Large intestine (tissue), 3 donors: ENCODE measurements at regions not wholly inside any gene's neighbourhood (a gene's known extent, or its start where the extent isn't known, plus 50 kb on each side); places are given as distances from the start of the nearest gene placed in this dataset.

Experiments
- DNase-seq, 2 donors: peaks; one replicate each; pipeline versions ENCODE4 v3.0.0 to v3.0.0-alpha.2; 2013
- H3K27ac ChIP-seq: one replicate; pipeline ENCODE4 v1.5.1; 2013; ENCODE audit warnings: low read length
- H3K27me3 ChIP-seq: 2 replicates; pipeline ENCODE4 v1.6.1; 2013; ENCODE audit warnings: low read length; ENCODE audit not compliant: control insufficient read depth, insufficient read depth
- H3K36me3 ChIP-seq: 2 replicates; pipeline ENCODE4 v1.6.1; 2013; ENCODE audit warnings: low read length; ENCODE audit not compliant: control insufficient read depth, insufficient read depth
- H3K4me1 ChIP-seq: one replicate; pipeline ENCODE4 v1.6.1; 2013; ENCODE audit warnings: low read length; ENCODE audit not compliant: control insufficient read depth, insufficient read depth
- H3K4me3 ChIP-seq: one replicate; pipeline ENCODE4 v1.5.1; 2013; ENCODE audit warnings: low read length
- H3K9me3 ChIP-seq: one replicate; pipeline ENCODE4 v1.6.1; 2013; ENCODE audit warnings: mild to moderate bottlenecking, low read depth, low read length, moderate library complexity; ENCODE audit not compliant: control insufficient read depth
- WGBS: methylation state at CpG from one replicate; pipeline ENCODE4 v1.1.5; 2013; ENCODE audit warnings: low lambda C conversion rate; ENCODE audit not compliant: insufficient coverage; 5-methylcytosine and 5-hydroxymethylcytosine counted together

DNA sequence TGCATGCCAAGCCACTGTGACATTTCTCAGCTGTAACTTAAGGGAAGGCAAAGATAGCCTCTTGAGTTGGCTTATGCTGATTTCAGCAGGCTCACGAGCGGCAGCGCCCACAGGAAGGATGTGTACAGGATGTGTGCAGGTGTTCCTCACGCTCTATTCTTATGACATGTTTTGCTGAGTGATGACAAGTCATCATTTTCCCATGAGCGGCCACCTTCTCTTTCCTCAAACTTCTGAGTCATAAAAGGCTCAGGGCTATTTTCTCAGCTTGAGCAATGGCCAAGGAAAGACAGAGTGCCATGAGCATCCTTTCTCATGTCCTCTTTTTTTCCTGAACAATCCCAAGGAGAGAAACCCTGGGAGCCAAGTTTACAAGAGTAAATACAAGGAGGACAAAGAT is 365.9 kb downstream of the PLK2 start:
- DNase-seq: no peak
- Histone ChIP-seq H3K27me3 (no peaks in the 10 kb centered on the region), H3K4me1 (no peaks in the 10 kb centered on the region), H3K36me3 (no peaks in the 10 kb centered on the region), H3K27ac (no peak overlapping the region), H3K4me3 (no peak overlapping the region), H3K9me3 (no peaks in the 10 kb centered on the region)
- no CpG with 5 or more reads among the region's 5 CpGs for WGBS

DNA sequence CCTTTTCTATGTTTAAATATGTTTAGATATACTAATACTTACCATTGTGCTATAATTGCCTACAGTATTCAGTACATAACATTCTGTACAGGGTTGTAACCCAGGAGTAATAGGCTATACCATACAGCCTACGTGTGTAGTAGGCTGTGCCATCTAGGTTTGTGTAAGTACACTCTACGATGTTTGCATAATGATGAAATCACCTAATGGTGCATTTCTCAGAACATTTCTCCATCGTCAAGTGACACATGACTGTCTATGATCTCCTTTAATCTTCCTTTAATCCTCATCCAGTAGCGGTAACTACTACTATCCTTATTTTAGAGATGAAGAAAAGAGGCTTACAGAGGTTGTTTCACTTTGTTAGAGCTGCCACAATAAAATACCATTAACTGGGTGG is 369.2 kb downstream of the PLK2 start:
- no peak for DNase-seq
- Histone ChIP-seq H3K4me3 (no peak overlapping the region), H3K27me3 (no peaks in the 10 kb centered on the region), H3K27ac (no peak overlapping the region), H3K9me3 (no peaks in the 10 kb centered on the region), H3K36me3 (no peaks in the 10 kb centered on the region), H3K4me1 (no peaks in the 10 kb centered on the region)
- no CpG with 5 or more reads among the region's 4 CpGs for WGBS

GRCh38 chr5:58088941-58089340 is 370.9 kb downstream of the PLK2 start:
- Histone ChIP-seq H3K4me3 (no peak overlapping the region), H3K9me3 (no peaks in the 10 kb centered on the region), H3K36me3 (no peaks in the 10 kb centered on the region), H3K27ac (no peak overlapping the region), H3K27me3 (no peaks in the 10 kb centered on the region), H3K4me1 (no peaks in the 10 kb centered on the region)
- WGBS: 79% methylated on average over 2 of the region's 5 CpGs
- DNase-seq: no peak

DNA sequence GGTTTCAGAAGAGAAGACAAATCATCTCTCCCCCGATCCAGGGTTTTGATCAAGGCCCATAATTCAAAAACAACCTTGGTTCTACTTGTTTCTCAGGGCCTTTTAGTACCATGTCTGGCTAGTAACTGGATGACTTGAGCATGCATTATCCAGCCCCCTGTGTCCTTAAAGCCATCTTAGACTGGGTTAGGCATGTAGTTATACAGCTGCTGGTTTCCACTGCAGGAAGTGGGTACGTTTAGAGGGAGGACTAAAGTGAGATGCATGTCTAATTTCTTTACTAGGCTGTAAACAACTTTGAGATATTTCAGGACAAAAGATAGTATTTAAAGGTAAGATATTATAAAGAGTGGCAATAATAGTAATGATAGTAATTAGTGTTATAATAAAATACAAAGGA is 372.0 kb downstream of the PLK2 start:
- no peak for DNase-seq
- H3K36me3 ChIP-seq: no peaks in the 10 kb centered on the region
- no peaks in the 10 kb centered on the region for H3K27me3 ChIP-seq
- H3K27ac ChIP-seq: no peak overlapping the region
- 83% methylated on average over 1 of the region's 2 CpGs for WGBS
- no peak overlapping the region for H3K4me3 ChIP-seq
- H3K9me3 ChIP-seq: no peaks in the 10 kb centered on the region
- no peaks in the 10 kb centered on the region for H3K4me1 ChIP-seq

DNA sequence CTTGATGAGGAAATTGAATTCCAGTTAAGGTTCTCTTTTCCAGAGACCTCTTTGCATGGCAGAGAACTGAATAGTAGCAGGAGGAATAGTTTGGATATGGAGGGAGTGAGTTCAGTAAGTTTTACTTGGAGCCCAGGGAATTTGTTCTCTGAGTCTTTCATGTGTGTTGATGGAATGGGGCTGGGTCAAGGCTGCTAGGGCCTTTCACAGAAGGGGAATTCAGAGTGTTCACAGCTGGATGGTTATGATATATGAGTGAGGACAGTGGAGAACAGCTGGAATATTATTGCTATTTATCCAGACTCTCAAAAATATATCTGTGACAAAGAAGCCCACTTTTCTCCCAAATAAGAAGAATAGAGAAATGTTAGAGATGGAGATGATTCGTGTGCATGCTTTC is 372.8 kb downstream of the PLK2 start:
- no peak for DNase-seq
- H3K9me3 ChIP-seq: no peaks in the 10 kb centered on the region
- WGBS: no CpG with 5 or more reads among the region's 1 CpG
- no peak overlapping the region for H3K27ac ChIP-seq
- no peaks in the 10 kb centered on the region for H3K27me3 ChIP-seq
- no peaks in the 10 kb centered on the region for H3K4me1 ChIP-seq
- no peak overlapping the region for H3K4me3 ChIP-seq
- H3K36me3 ChIP-seq: no peaks in the 10 kb centered on the region

DNA sequence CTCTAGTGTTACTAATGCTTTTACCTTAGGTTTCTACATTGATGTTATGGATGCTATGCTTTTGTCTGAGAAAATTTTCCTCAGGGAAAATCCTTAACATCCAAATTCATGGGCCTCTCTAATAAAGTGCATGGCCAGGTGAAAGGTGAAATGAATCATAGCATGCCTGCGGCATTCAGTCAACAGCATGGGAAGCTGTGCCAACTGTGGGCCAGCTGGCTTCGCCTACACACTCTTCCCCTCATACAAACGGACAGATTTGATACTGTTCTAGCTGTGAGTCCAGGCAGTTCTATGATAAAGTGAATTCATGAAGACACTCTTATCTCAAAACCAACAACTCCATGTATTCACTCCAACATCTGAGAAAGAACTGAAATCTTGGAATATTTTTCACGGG is 374.1 kb downstream of the PLK2 start:
- DNase-seq: no peak

GRCh38 chr5:58081435-58081834 is 378.5 kb downstream of the PLK2 start:
- Histone ChIP-seq H3K4me3 (no peak overlapping the region), H3K4me1 (no peaks in the 10 kb centered on the region), H3K36me3 (no peaks in the 10 kb centered on the region), H3K9me3 (no peaks in the 10 kb centered on the region), H3K27ac (no peak overlapping the region), H3K27me3 (no peaks in the 10 kb centered on the region)
- no peak for DNase-seq
- 80% methylated on average over 1 of the region's 3 CpGs for WGBS

More for the DNA sequence above, 374.1 kb downstream of the PLK2 start:
- WGBS: 100% methylated on average over 1 of the region's 4 CpGs
- no peak overlapping the region for H3K27ac ChIP-seq
- no peaks in the 10 kb centered on the region for H3K9me3 ChIP-seq
- no peaks in the 10 kb centered on the region for H3K27me3 ChIP-seq
- no peaks in the 10 kb centered on the region for H3K36me3 ChIP-seq
- no peaks in the 10 kb centered on the region for H3K4me1 ChIP-seq
- H3K4me3 ChIP-seq: no peak overlapping the region

DNA sequence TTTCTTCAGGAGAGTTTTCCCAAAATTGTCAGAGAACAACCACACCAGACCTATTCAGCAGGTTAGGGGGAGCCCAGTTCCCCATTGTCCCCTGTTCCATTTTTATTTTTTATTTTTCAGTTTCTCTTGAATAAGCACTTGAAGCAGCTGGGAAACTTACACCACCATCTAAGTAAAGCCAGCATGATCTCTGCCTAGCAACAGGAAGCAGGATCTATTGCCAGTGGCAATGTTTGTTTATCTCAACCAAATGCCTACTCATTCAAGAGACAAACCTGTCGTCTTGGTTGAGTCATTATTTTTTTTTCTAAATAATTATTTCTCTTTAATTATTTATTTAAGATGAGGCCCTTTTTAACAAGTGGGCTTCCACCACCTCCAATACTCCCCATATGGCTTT is 379.3 kb downstream of the PLK2 start:
- no peak for DNase-seq
- 29% methylated on average over 1 of the region's 1 CpG for WGBS
- Histone ChIP-seq H3K27ac (no peak overlapping the region), H3K4me3 (no peak overlapping the region), H3K9me3 (no peaks in the 10 kb centered on the region), H3K27me3 (no peaks in the 10 kb centered on the region), H3K36me3 (no peaks in the 10 kb centered on the region), H3K4me1 (no peaks in the 10 kb centered on the region)

GRCh38 chr5:58077966-58078365 is 381.9 kb downstream of the PLK2 start:
- Histone ChIP-seq H3K27ac (no peak overlapping the region), H3K27me3 (no peaks in the 10 kb centered on the region), H3K36me3 (no peaks in the 10 kb centered on the region), H3K4me3 (no peak overlapping the region), H3K4me1 (no peaks in the 10 kb centered on the region), H3K9me3 (no peaks in the 10 kb centered on the region)
- whole genome bisulfite sequencing: no CpG with 5 or more reads among the region's 2 CpGs
- DNase-seq: no peak

DNA sequence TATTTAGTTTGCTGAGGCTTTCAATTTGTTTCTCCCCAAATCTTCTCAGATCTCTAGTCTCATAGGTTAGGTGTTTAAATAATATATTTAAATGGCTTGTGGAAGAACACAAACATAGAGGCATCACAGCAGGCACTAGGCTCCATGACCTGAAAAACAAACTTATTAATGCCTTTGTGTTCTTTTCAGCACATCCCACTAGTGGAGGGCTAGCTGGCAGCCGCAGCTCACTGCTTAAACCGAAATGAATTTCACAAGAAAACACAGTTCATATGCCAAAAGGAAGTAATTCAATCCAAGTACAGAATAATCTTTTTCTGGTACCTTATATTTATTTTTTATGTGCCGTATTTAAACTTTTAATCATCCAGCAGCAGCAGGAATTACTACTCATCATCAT is 382.5 kb downstream of the PLK2 start:
- Histone ChIP-seq H3K4me1 (no peaks in the 10 kb centered on the region), H3K27ac (no peak overlapping the region), H3K9me3 (no peaks in the 10 kb centered on the region), H3K27me3 (no peaks in the 10 kb centered on the region), H3K36me3 (no peaks in the 10 kb centered on the region), H3K4me3 (no peak overlapping the region)
- WGBS: 100% methylated on average over 1 of the region's 3 CpGs
- no peak for DNase-seq

DNA sequence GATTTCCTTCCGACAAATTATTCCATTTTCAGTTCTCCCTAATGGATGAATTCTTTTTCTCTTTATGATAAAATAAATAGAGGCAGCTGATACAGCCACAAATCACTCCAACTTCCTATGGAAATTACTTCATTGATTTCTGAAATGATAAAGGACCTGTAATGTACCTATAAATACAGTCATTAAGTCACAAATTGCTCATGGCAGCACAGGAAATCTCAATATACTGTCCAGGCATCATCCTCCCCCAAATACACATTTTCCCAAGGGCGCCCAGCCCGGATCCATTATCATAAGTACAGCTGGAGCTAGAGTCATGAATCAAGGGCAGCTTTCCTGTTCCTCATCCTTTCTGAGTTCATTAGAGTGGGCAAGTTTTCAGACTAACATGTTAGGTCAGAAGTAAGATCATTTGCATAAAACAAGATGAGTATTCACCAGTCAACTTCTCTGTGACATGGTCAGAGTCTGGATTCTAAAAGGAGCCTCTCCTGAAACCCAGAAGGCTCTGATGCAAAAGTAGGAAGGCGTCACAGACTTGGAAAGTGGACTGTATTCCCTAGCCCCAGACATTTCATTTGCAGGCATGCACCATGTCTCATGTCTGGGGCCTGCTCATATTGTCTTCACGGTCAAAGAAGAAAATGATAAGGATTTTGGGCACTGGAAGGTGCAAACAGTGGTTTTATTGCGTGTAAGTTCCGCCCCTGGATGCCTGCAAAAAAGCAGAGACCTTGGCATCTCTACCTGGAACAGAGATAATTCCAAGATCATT is 383.2 kb downstream of the PLK2 start:
- H3K27ac ChIP-seq: no peak overlapping the region
- H3K36me3 ChIP-seq: no peaks in the 10 kb centered on the region
- no peaks in the 10 kb centered on the region for H3K4me1 ChIP-seq
- no peaks in the 10 kb centered on the region for H3K9me3 ChIP-seq
- 96% methylated on average over 3 of the region's 7 CpGs for WGBS
- H3K4me3 ChIP-seq: no peak overlapping the region
- no peaks in the 10 kb centered on the region for H3K27me3 ChIP-seq
- no peak for DNase-seq
